ENCODE measurements at regions not wholly inside any gene's neighbourhood (a gene's known extent, or its start where the extent isn't known, plus 50 kb on each side); places are given as distances from the start of the nearest gene placed in this dataset.

DNA sequence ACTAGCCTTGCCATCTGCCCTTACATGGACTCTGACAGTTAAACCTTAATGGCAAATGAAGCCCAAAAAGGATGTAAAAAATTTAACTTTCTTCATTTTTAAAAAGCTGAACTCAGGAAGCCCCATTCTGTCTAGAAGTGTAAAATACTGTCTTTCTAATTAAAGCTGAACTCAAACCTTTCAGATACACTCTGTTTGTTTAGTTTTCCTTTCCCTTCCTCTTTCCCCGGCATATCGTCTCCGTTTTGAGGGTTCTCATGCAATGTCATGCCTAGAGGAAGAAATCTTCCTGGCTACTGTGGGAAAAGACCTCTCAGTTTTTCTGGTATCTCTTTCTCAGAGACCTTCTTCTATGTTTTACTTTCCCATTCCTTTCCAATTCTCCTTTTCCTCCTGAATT is 841.5 kb downstream of the DTWD2 start:
- H3K27ac ChIP-seq (ENCODE audit: low read depth, low read length), result no peak overlapping the region
- H3K27me3 ChIP-seq (ENCODE audit: control insufficient read depth, low read length), result no peaks in the 10 kb centered on the region
- H4K20me1 ChIP-seq (ENCODE audit: control insufficient read depth, insufficient read depth, low read depth, low read length), result no peaks in the 10 kb centered on the region
- H3K9me2 ChIP-seq (replicated peaks; ENCODE audit: control insufficient read depth, low read length), result no peaks in the 10 kb centered on the region
- H3K36me3 ChIP-seq (ENCODE audit: control insufficient read depth, low read length), result no peaks in the 10 kb centered on the region
- no peak overlapping the region for H3K4me3 ChIP-seq (ENCODE audit: low read length)
- TF ChIP-seq EZH2phosphoT487 (IDR thresholded peaks at IDR 0.05; ENCODE audit: borderline replicate concordance, low read length), result no peak
- no peaks in the 10 kb centered on the region for H3F3A ChIP-seq (ENCODE audit: control insufficient read depth, insufficient read depth)
- H3K4me1 ChIP-seq (ENCODE audit: control insufficient read depth, low read length), result no peaks in the 10 kb centered on the region
- no peaks in the 10 kb centered on the region for H3K79me2 ChIP-seq (ENCODE audit: control insufficient read depth, low read length)
- H3K4me2 ChIP-seq (ENCODE audit: low read length), result no peak overlapping the region
- no peaks in the 10 kb centered on the region for H3K9me3 ChIP-seq (ENCODE audit: control insufficient read depth, insufficient read depth, low read length)

DNA sequence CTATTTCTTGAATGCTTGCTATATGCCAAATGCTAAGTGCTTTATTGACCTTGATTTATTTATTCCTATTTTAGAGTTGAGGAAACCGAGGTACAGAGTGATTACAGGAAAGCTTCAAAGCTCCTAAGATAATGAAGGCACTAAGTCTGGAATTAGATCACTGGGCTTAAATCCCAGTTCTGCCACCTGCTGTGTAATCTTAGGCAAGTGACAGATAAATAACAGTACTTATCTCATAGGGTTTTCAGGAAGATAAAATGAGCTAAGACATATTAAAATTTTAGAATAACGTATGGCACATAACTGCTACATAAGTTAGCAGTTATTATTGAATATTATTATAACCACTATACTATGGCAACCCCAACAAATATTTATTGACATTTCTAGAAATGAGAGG is 843.8 kb downstream of the DTWD2 start:
- H3K36me3 ChIP-seq (ENCODE audit: control insufficient read depth, low read length), result no peaks in the 10 kb centered on the region
- H3K79me2 ChIP-seq (ENCODE audit: control insufficient read depth, low read length), result no peaks in the 10 kb centered on the region
- H3K4me1 ChIP-seq (ENCODE audit: control insufficient read depth, low read length), result no peaks in the 10 kb centered on the region
- no peak overlapping the region for H3K27ac ChIP-seq (ENCODE audit: low read depth, low read length)
- no peaks in the 10 kb centered on the region for H3F3A ChIP-seq (ENCODE audit: control insufficient read depth, insufficient read depth)
- no peak overlapping the region for H3K4me2 ChIP-seq (ENCODE audit: low read length)
- no peaks in the 10 kb centered on the region for H3K9me3 ChIP-seq (ENCODE audit: control insufficient read depth, insufficient read depth, low read length)
- no peaks in the 10 kb centered on the region for H3K27me3 ChIP-seq (ENCODE audit: control insufficient read depth, low read length)
- TF ChIP-seq, protein P1, sequence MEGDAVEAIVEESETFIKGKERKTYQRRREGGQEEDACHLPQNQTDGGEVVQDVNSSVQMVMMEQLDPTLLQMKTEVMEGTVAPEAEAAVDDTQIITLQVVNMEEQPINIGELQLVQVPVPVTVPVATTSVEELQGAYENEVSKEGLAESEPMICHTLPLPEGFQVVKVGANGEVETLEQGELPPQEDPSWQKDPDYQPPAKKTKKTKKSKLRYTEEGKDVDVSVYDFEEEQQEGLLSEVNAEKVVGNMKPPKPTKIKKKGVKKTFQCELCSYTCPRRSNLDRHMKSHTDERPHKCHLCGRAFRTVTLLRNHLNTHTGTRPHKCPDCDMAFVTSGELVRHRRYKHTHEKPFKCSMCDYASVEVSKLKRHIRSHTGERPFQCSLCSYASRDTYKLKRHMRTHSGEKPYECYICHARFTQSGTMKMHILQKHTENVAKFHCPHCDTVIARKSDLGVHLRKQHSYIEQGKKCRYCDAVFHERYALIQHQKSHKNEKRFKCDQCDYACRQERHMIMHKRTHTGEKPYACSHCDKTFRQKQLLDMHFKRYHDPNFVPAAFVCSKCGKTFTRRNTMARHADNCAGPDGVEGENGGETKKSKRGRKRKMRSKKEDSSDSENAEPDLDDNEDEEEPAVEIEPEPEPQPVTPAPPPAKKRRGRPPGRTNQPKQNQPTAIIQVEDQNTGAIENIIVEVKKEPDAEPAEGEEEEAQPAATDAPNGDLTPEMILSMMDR (IDR thresholded peaks at IDR 0.05; ENCODE audit: low read depth, low read length, poor library complexity, severe bottlenecking), result no peak
- no peak for TF ChIP-seq EZH2phosphoT487 (IDR thresholded peaks at IDR 0.05; ENCODE audit: borderline replicate concordance, low read length)
- no peaks in the 10 kb centered on the region for H3K9me2 ChIP-seq (replicated peaks; ENCODE audit: control insufficient read depth, low read length)
- H3K4me3 ChIP-seq (ENCODE audit: low read length), result no peak overlapping the region
- no peaks in the 10 kb centered on the region for H4K20me1 ChIP-seq (ENCODE audit: control insufficient read depth, insufficient read depth, low read depth, low read length)

DNA sequence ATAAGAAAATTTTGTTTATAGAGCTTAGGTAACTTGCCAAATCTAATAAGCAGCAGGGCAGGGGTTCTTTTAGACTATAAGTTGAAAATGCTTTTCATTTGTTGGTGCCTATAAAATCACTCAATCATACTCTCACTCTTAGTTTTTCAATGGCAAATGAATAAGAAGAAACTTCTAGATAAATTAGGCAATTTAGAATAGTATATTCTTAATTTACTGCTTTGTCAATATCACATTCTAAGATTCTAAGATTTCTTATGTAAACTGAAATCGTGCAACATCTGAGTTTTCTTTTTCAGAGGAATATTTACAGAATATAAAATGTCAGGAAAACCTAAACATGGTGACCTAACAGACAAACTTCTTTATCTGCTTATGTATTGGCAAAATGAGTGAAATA is 849.0 kb downstream of the DTWD2 start:
- H3K9me3 ChIP-seq (ENCODE audit: control insufficient read depth, insufficient read depth, low read length), result no peaks in the 10 kb centered on the region
- no peak overlapping the region for H3K4me3 ChIP-seq (ENCODE audit: low read length)
- H3K4me1 ChIP-seq (ENCODE audit: control insufficient read depth, low read length), result no peaks in the 10 kb centered on the region
- no peaks in the 10 kb centered on the region for H3K27me3 ChIP-seq (ENCODE audit: control insufficient read depth, low read length)
- H3K9me2 ChIP-seq (replicated peaks; ENCODE audit: control insufficient read depth, low read length), result no peaks in the 10 kb centered on the region
- TF ChIP-seq, protein P1 (IDR thresholded peaks at IDR 0.05; ENCODE audit: low read depth, low read length, poor library complexity, severe bottlenecking), result no peak
- no peak for TF ChIP-seq EZH2phosphoT487 (IDR thresholded peaks at IDR 0.05; ENCODE audit: borderline replicate concordance, low read length)
- no peaks in the 10 kb centered on the region for H4K20me1 ChIP-seq (ENCODE audit: control insufficient read depth, insufficient read depth, low read depth, low read length)
- H3K36me3 ChIP-seq (ENCODE audit: control insufficient read depth, low read length), result no peaks in the 10 kb centered on the region
- no peaks in the 10 kb centered on the region for H3K79me2 ChIP-seq (ENCODE audit: control insufficient read depth, low read length)
- no peak overlapping the region for H3K4me2 ChIP-seq (ENCODE audit: low read length)
- no peaks in the 10 kb centered on the region for H3F3A ChIP-seq (ENCODE audit: control insufficient read depth, insufficient read depth)
- H3K27ac ChIP-seq (ENCODE audit: low read depth, low read length), result no peak overlapping the region

DNA sequence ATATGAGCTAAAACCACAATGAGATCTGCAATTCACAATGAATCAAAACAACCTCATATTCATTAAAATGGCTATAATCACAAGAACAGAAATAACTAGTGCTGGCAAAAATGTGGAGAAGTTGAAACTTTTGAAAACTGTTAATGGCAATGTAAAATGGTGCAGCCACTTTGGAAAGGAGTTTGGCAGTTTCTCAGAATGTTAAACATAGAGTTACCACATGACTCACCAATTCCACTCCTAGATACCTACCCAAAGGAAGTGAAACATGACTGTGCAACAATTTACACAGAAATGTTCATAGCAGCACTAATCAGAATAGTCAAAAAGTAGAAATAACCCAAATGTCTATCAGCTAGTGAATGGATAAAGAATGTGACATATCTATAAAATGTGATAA is 862.2 kb downstream of the DTWD2 start:
- Histone ChIP-seq H4K20me1 (ENCODE audit: control insufficient read depth, insufficient read depth, low read depth, low read length) (no peaks in the 10 kb centered on the region), H3F3A (ENCODE audit: control insufficient read depth, insufficient read depth) (no peaks in the 10 kb centered on the region), H3K79me2 (ENCODE audit: control insufficient read depth, low read length) (no peaks in the 10 kb centered on the region), H3K27ac (ENCODE audit: low read depth, low read length) (no peak overlapping the region), H3K27me3 (ENCODE audit: control insufficient read depth, low read length) (no peaks in the 10 kb centered on the region), H3K4me1 (ENCODE audit: control insufficient read depth, low read length) (no peaks in the 10 kb centered on the region), H3K9me2 (replicated peaks; ENCODE audit: control insufficient read depth, low read length) (no peaks in the 10 kb centered on the region), H3K9me3 (ENCODE audit: control insufficient read depth, insufficient read depth, low read length) (no peaks in the 10 kb centered on the region), H3K36me3 (ENCODE audit: control insufficient read depth, low read length) (no peaks in the 10 kb centered on the region), H3K4me3 (ENCODE audit: low read length) (no peak overlapping the region), H3K4me2 (ENCODE audit: low read length) (no peak overlapping the region)
- TF ChIP-seq, protein P1 (IDR thresholded peaks at IDR 0.05; ENCODE audit: low read depth, low read length, poor library complexity, severe bottlenecking), result no peak
